ENCODE measurements at regions not wholly inside any gene's neighbourhood (a gene's known extent, or its start where the extent isn't known, plus 50 kb on each side); places are given as distances from the start of the nearest gene placed in this dataset.

GRCh38 chr4:33606951-33607350 lies 2637.4 kb downstream of the ARAP2 start:
- Histone ChIP-seq H3K27me3 (ENCODE audit: control insufficient read depth, insufficient read depth, low read length) (no peaks in the 10 kb centered on the region), H3K27ac (ENCODE audit: low read depth, low read length) (no peak overlapping the region), H3K4me1 (ENCODE audit: control insufficient read depth, insufficient read depth, low read length) (no peaks in the 10 kb centered on the region), H3K36me3 (ENCODE audit: control insufficient read depth, insufficient read depth, low read length) (no peaks in the 10 kb centered on the region), H3K9me3 (ENCODE audit: control insufficient read depth, insufficient read depth, low read length) (no peaks in the 10 kb centered on the region), H3K4me3 (ENCODE audit: low read depth, low read length) (no peak overlapping the region)
- WGBS (ENCODE audit: insufficient coverage) = 88% methylated on average over 8 of the region's 8 CpGs
- no peak for DNase-seq (ENCODE audit: low read depth in 4 of 6, low spot score in 6 of 6)

- Histone ChIP-seq H3K4me1 (ENCODE audit: control insufficient read depth, insufficient read depth, low read length) (no peaks in the 10 kb centered on the region), H3K27ac (ENCODE audit: low read depth, low read length) (no peak overlapping the region), H3K4me3 (ENCODE audit: low read depth, low read length) (no peak overlapping the region), H3K36me3 (ENCODE audit: control insufficient read depth, insufficient read depth, low read length) (no peaks in the 10 kb centered on the region), H3K27me3 (ENCODE audit: control insufficient read depth, insufficient read depth, low read length) (no peaks in the 10 kb centered on the region), H3K9me3 (ENCODE audit: control insufficient read depth, insufficient read depth, low read length) (no peaks in the 10 kb centered on the region)
- no peak for DNase-seq (ENCODE audit: low read depth in 4 of 6, low spot score in 6 of 6)
- WGBS (ENCODE audit: insufficient coverage) = 71% methylated on average over 2 of the region's 2 CpGs
Observed at GRCh38 chr4:33616121-33616520, 2628.2 kb downstream of the ARAP2 start.

- no peaks in the 10 kb centered on the region for H3K27me3 ChIP-seq (ENCODE audit: control insufficient read depth, insufficient read depth, low read length)
- H3K4me3 ChIP-seq (ENCODE audit: low read depth, low read length) = no peak overlapping the region
- H3K36me3 ChIP-seq (ENCODE audit: control insufficient read depth, insufficient read depth, low read length) = no peaks in the 10 kb centered on the region
- H3K4me1 ChIP-seq (ENCODE audit: control insufficient read depth, insufficient read depth, low read length) = no peaks in the 10 kb centered on the region
- peak; percentile 35 to 78 (median 50) for DNase-seq (ENCODE audit: low read depth in 4 of 6, low spot score in 6 of 6)
- H3K9me3 ChIP-seq (ENCODE audit: control insufficient read depth, insufficient read depth, low read length) = no peaks in the 10 kb centered on the region
- no peak overlapping the region for H3K27ac ChIP-seq (ENCODE audit: low read depth, low read length)
Observed at GRCh38 chr4:33625748-33626147, 2618.6 kb downstream of the ARAP2 start.

GRCh38 chr4:33626221-33626620 lies 2618.1 kb downstream of the ARAP2 start:
- H3K36me3 ChIP-seq (ENCODE audit: control insufficient read depth, insufficient read depth, low read length) = no peaks in the 10 kb centered on the region
- no peaks in the 10 kb centered on the region for H3K27me3 ChIP-seq (ENCODE audit: control insufficient read depth, insufficient read depth, low read length)
- no peaks in the 10 kb centered on the region for H3K9me3 ChIP-seq (ENCODE audit: control insufficient read depth, insufficient read depth, low read length)
- 13% methylated on average over 1 of the region's 5 CpGs for WGBS (ENCODE audit: insufficient coverage)
- H3K4me1 ChIP-seq (ENCODE audit: control insufficient read depth, insufficient read depth, low read length) = no peaks in the 10 kb centered on the region
- peak in 3 of 6 donors; percentile 14 to 49 (median 35) for DNase-seq (ENCODE audit: low read depth in 4 of 6, low spot score in 6 of 6)
- H3K27ac ChIP-seq (ENCODE audit: low read depth, low read length) = no peak overlapping the region
- no peak overlapping the region for H3K4me3 ChIP-seq (ENCODE audit: low read depth, low read length)

- H3K36me3 ChIP-seq (ENCODE audit: control insufficient read depth, insufficient read depth, low read length) = no peaks in the 10 kb centered on the region
- H3K27me3 ChIP-seq (ENCODE audit: control insufficient read depth, insufficient read depth, low read length) = no peaks in the 10 kb centered on the region
- peak in 5 of 6 donors; percentile 21 to 92 (median 26) for DNase-seq (ENCODE audit: low read depth in 4 of 6, low spot score in 6 of 6)
- peaks cover 1% of the 10 kb centered on the region for H3K9me3 ChIP-seq (ENCODE audit: control insufficient read depth, insufficient read depth, low read length)
- 71% methylated on average over 1 of the region's 1 CpG for WGBS (ENCODE audit: insufficient coverage)
- H3K4me1 ChIP-seq (ENCODE audit: control insufficient read depth, insufficient read depth, low read length) = no peaks in the 10 kb centered on the region
- H3K4me3 ChIP-seq (ENCODE audit: low read depth, low read length) = no peak overlapping the region
- no peak overlapping the region for H3K27ac ChIP-seq (ENCODE audit: low read depth, low read length)
Observed at GRCh38 chr4:33628296-33628695, 2616.0 kb downstream of the ARAP2 start.

GRCh38 chr4:33649015-33649414 lies 2595.3 kb downstream of the ARAP2 start:
- Histone ChIP-seq H3K36me3 (ENCODE audit: control insufficient read depth, insufficient read depth, low read length) (no peaks in the 10 kb centered on the region), H3K27me3 (ENCODE audit: control insufficient read depth, insufficient read depth, low read length) (no peaks in the 10 kb centered on the region), H3K4me1 (ENCODE audit: control insufficient read depth, insufficient read depth, low read length) (no peaks in the 10 kb centered on the region), H3K4me3 (ENCODE audit: low read depth, low read length) (no peak overlapping the region), H3K27ac (ENCODE audit: low read depth, low read length) (no peak overlapping the region), H3K9me3 (ENCODE audit: control insufficient read depth, insufficient read depth, low read length) (no peaks in the 10 kb centered on the region)
- peak in 1 of 6 donors; percentile 19 for DNase-seq (ENCODE audit: low read depth in 4 of 6, low spot score in 6 of 6)
- no CpG with 5 or more reads among the region's 2 CpGs for WGBS (ENCODE audit: insufficient coverage)

- no peaks in the 10 kb centered on the region for H3K4me1 ChIP-seq (ENCODE audit: control insufficient read depth, insufficient read depth, low read length)
- WGBS (ENCODE audit: insufficient coverage) = no CpG with 5 or more reads among the region's 1 CpG
- H3K9me3 ChIP-seq (ENCODE audit: control insufficient read depth, insufficient read depth, low read length) = no peaks in the 10 kb centered on the region
Observed at GRCh38 chr4:33649471-33649870, 2594.8 kb downstream of the ARAP2 start.

GRCh38 chr4:33650036-33650435 lies 2594.3 kb downstream of the ARAP2 start:
- Histone ChIP-seq H3K4me3 (ENCODE audit: low read depth, low read length) (no peak overlapping the region), H3K27me3 (ENCODE audit: control insufficient read depth, insufficient read depth, low read length) (no peaks in the 10 kb centered on the region), H3K4me1 (ENCODE audit: control insufficient read depth, insufficient read depth, low read length) (no peaks in the 10 kb centered on the region), H3K27ac (ENCODE audit: low read depth, low read length) (no peak overlapping the region), H3K36me3 (ENCODE audit: control insufficient read depth, insufficient read depth, low read length) (no peaks in the 10 kb centered on the region), H3K9me3 (ENCODE audit: control insufficient read depth, insufficient read depth, low read length) (no peaks in the 10 kb centered on the region)
- no peak for DNase-seq (ENCODE audit: low read depth in 4 of 6, low spot score in 6 of 6)
- 100% methylated on average over 1 of the region's 2 CpGs for WGBS (ENCODE audit: insufficient coverage)

More at GRCh38 chr4:33649471-33649870, 2594.8 kb downstream of the ARAP2 start:
- H3K27me3 ChIP-seq (ENCODE audit: control insufficient read depth, insufficient read depth, low read length) = no peaks in the 10 kb centered on the region
- no peak overlapping the region for H3K27ac ChIP-seq (ENCODE audit: low read depth, low read length)
- no peaks in the 10 kb centered on the region for H3K36me3 ChIP-seq (ENCODE audit: control insufficient read depth, insufficient read depth, low read length)
- H3K4me3 ChIP-seq (ENCODE audit: low read depth, low read length) = no peak overlapping the region
- DNase-seq (ENCODE audit: low read depth in 4 of 6, low spot score in 6 of 6) = no peak

- 79% methylated on average over 2 of the region's 3 CpGs for WGBS (ENCODE audit: insufficient coverage)
- no peaks in the 10 kb centered on the region for H3K27me3 ChIP-seq (ENCODE audit: control insufficient read depth, insufficient read depth, low read length)
- no peaks in the 10 kb centered on the region for H3K4me1 ChIP-seq (ENCODE audit: control insufficient read depth, insufficient read depth, low read length)
- no peak overlapping the region for H3K4me3 ChIP-seq (ENCODE audit: low read depth, low read length)
- DNase-seq (ENCODE audit: low read depth in 4 of 6, low spot score in 6 of 6) = peak in 1 of 6 donors; percentile 32
- H3K9me3 ChIP-seq (ENCODE audit: control insufficient read depth, insufficient read depth, low read length) = no peaks in the 10 kb centered on the region
- no peak overlapping the region for H3K27ac ChIP-seq (ENCODE audit: low read depth, low read length)
- H3K36me3 ChIP-seq (ENCODE audit: control insufficient read depth, insufficient read depth, low read length) = no peaks in the 10 kb centered on the region
Observed at GRCh38 chr4:33658971-33659370, 2585.3 kb downstream of the ARAP2 start.

- Histone ChIP-seq H3K4me1 (ENCODE audit: control insufficient read depth, insufficient read depth, low read length) (no peaks in the 10 kb centered on the region), H3K36me3 (ENCODE audit: control insufficient read depth, insufficient read depth, low read length) (no peaks in the 10 kb centered on the region), H3K9me3 (ENCODE audit: control insufficient read depth, insufficient read depth, low read length) (no peaks in the 10 kb centered on the region), H3K4me3 (ENCODE audit: low read depth, low read length) (no peak overlapping the region), H3K27me3 (ENCODE audit: control insufficient read depth, insufficient read depth, low read length) (no peaks in the 10 kb centered on the region), H3K27ac (ENCODE audit: low read depth, low read length) (no peak overlapping the region)
- no peak for DNase-seq (ENCODE audit: low read depth in 4 of 6, low spot score in 6 of 6)
Observed at GRCh38 chr4:33661636-33662035, 2582.7 kb downstream of the ARAP2 start.
